HG02840 (cell line): ENCODE measurements at regions not wholly inside any gene's neighbourhood (a gene's known extent, or its start where the extent isn't known, plus 50 kb on each side); places are given as distances from the start of the nearest gene placed in this dataset.
"Not testable (repeated sequence)": the region's sequence is repeated elsewhere in the genome, so short reads cannot be mapped to it uniquely, and the experiment has no call there.

Experiments
- ATAC-seq: cut with Tn5 transposase; IDR thresholded peaks from one replicate; pipeline ENCODE4 v1.9.1; 2021; ENCODE audit warnings: mild to moderate bottlenecking, moderate library complexity, moderate number of reproducible peaks; ENCODE audit not compliant: unreplicated experiment, low FRiP score

GRCh38 chr10:22875581-22875980, 52.3 kb upstream of the ARMC3 start:
- ATAC-seq, result no peak

GRCh38 chr10:22874189-22874854, 53.5 kb upstream of the ARMC3 start:
- no peak for ATAC-seq

GRCh38 chr10:22856444-22857074, 71.3 kb upstream of the ARMC3 start:
- peak; percentile 90 for ATAC-seq

- ATAC-seq, result no peak
These were observed 72.9 kb upstream of the ARMC3 start for GRCh38 chr10:22854935-22855421.

- ATAC-seq, result no peak
These were observed 73.9 kb upstream of the ARMC3 start for GRCh38 chr10:22853906-22854447.

GRCh38 chr10:22852712-22853353, 75.0 kb upstream of the ARMC3 start:
- ATAC-seq, result no peak

GRCh38 chr10:22851865-22852239, 76.0 kb upstream of the ARMC3 start:
- no peak for ATAC-seq

- no peak for ATAC-seq
These were observed 77.3 kb upstream of the ARMC3 start for GRCh38 chr10:22850541-22850940.

GRCh38 chr10:22849077-22849805, 78.6 kb upstream of the ARMC3 start:
- ATAC-seq, result no peak

GRCh38 chr10:22848509-22848908, 79.3 kb upstream of the ARMC3 start:
- ATAC-seq, result no peak

GRCh38 chr10:22846294-22846693, 81.6 kb upstream of the ARMC3 start:
- no peak for ATAC-seq

GRCh38 chr10:22839639-22840038, 88.2 kb upstream of the ARMC3 start:
- no peak for ATAC-seq

- ATAC-seq, result no peak
These were observed 90.1 kb upstream of the ARMC3 start for GRCh38 chr10:22837771-22838170.

- no peak for ATAC-seq
These were observed 90.5 kb upstream of the ARMC3 start for GRCh38 chr10:22837351-22837750.

- ATAC-seq, result no peak
These were observed 93.4 kb upstream of the ARMC3 start for GRCh38 chr10:22834471-22834870.

GRCh38 chr10:22833781-22834180, 94.1 kb upstream of the ARMC3 start:
- no peak for ATAC-seq

- ATAC-seq, result no peak
These were observed 94.5 kb upstream of the ARMC3 start for GRCh38 chr10:22833353-22833752.

- ATAC-seq, result no peak
These were observed 95.0 kb upstream of the ARMC3 start for GRCh38 chr10:22832851-22833250.

GRCh38 chr10:22832066-22832602, 95.7 kb upstream of the ARMC3 start:
- ATAC-seq, result no peak

- no peak for ATAC-seq
These were observed 96.3 kb upstream of the ARMC3 start for GRCh38 chr10:22831586-22831985.

GRCh38 chr10:22828712-22829111, 99.1 kb upstream of the ARMC3 start:
- ATAC-seq, result not testable (repeated sequence)
